ENCODE measurements at regions not wholly inside any gene's neighbourhood (a gene's known extent, or its start where the extent isn't known, plus 50 kb on each side); places are given as distances from the start of the nearest gene placed in this dataset.

DNA sequence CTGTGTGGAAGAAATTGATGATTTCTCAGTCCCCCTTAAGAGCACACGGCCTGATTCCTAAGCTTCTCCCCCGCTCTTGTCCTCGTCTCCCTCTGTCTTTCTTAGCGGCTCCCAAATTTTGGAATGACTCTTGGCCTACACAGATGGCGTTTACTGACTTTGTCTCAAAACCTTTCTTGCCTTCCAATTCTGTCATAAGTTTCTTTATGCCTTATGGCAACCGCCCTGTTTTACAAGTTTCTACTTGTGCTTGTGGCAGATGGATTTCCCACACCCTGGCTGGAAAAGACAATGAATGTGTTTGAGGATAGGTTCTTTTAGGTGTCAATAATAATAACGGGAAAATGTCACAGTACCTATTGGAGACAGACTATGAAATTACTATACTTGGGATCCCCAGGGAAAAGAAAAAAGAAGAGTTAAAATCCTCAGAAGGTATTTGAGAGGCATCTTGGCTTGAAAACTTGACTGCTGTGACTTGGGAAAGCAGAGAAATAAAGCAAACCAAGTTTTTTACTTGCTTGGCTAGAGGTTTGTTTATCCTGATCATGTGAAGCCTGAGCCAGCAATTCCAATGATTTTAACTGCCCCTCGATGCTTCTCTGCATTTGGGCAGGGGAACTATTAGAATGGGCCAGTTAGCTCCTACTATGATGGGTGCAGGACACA is 276.4 kb downstream of the HRH4 start:
- DNase-seq: no peak

DNA sequence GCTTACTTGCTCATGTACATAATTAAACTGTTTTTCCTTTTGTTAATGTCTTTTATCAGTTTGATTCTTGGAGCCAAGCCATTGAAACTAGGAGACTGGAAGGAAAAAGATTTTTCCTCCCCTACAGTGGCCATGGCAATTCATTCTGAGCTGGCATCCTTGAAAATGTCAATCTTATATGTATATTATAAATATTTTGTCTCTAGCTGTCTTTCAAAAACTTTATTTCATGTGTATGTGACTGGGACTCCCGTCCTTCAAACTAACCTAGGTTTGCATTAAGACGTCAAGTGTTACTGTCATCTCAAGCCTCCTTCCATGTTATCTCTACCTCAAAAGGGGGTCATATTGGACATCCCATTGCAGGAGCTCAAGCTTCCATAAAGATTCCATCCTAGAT is 280.4 kb downstream of the HRH4 start:
- no peak for DNase-seq

DNA sequence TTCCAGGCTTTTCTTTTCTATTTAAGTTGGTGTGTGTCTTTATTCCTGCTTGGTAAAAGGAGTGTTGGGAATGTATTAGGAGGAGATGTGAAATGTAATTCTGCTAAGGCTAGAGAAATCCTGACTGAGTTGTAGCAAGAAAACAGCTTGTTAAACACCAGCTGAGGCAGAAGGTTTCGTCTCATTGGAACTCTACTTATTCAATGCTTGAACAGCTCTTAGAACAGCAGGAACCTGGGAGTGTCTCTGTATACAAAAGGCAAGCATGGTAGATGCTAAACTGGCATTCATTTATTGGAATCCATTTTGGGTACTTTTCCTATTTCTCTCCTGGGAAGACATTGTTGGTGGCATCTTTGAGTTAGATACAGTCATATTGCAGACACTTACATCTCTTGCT is 280.9 kb downstream of the HRH4 start:
- DNase-seq: no peak

DNA sequence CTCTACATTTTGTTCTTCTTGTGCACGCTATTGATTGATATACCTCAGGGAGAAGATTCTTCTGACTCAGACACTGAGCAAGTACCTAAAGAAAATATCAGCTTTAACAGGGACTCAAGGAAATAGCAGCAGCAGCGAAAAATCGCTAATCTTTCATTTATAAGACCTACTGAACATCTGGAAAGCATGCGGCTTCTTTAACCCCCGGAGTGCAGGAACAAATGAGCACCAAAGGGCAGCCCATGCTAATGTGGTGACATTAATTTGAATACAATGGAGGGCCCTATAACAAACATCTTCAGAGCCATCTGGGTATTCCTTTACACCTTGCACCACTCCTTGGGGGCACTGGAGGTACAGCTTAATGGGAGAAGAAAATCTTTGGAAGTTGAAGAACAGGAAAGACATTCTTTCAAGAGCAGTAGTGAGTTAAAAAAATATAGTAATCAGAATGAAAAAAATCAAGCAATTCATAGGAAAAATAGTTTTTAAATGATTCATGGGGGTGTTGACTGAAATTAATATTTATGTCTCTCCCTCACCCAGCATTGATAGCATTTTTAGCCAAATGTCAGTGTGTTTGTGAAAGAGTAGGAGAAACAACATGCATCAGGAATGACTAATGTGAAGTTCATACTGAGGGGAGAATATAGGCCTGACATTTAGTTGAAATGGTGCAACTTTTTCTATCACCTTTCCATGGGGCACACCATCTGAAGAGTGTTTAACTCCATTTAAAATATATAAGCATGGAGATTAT is 281.7 kb downstream of the HRH4 start:
- DNase-seq: no peak

DNA sequence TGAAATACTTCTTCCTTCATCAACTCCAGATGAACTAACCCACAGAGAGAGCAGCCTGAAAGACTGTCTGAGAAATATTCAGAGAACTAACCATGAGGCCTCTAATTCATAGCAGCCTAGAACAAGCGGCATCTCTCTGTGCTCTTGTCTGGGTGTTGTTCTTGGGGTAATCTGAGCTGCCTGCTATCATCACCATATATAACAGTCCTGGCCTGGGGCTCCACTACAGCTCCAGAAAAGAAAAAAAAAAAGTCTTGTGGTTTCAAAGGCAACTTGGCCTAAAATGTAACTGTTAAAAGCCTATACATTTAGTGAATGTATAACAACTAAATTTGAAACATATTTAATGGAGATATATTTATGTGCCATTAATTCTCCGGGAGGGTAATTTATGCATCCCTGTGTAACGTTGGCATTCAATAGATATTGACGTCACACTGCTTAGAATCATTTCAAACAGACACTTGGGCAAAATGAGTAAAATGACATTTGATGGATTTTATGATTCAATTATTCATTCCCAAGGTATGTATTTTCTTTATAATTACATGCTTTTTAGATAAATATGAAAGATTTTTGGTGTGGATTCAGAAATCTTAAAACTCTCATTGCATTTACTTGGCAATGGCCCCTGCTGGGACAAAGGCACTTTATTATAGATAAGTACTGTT is 294.3 kb downstream of the HRH4 start:
- DNase-seq: no peak

DNA sequence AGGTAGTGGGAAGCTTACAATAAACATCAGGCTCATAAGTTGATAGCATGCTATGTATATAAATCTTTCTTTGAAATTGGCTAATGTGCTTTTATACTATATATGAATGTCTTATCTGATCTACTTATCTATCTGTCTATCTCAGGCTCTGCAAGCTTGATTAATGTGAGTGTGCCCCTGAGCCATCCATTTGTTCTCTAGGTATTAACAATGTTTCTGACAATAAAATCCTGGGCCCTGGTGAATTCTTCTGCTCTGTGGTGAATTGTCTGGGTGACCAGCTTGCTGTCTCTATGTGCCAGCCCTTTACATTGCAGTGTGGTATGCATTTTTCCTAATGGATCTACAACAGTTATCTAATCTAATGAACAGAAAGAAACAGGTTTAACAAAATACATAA is 295.9 kb downstream of the HRH4 start:
- no peak for DNase-seq

DNA sequence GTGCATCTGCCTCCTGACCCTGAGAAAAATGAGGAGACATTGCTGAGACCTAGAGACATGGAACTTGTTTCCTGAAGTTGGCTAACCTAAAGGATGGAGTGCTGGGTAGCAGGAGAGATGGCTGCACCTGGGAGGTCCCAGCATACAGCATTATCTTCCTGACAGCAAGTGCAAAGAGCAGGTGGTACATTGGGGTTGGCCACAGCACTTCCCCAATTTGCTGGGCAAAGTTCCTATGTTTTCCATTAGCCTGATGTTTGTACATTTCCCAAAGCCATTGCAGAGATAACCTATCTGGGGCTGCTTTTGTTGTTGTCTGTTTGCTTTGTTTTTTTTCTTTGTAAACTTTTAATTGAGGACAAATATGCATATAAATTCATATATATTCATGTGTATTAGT is 296.7 kb downstream of the HRH4 start:
- DNase-seq: no peak

DNA sequence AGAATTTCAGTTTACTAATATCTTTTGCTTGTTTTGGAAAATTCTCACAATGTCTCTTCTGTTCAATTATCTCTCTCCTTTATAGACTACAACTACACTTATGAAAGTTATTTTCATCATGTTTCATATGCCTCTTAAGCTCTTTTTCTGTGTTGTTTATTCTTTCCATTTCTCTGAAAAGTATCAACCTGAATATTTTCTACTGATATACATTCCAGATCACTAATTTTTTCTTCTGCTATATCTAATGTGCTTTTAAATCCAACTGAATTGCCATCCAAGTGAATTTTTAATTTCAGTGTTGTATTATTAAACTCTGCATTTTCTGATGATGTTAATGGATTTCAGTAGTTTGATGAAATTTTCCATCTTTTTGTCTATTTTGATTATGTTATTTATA is 301.3 kb downstream of the HRH4 start:
- no peak for DNase-seq

DNA sequence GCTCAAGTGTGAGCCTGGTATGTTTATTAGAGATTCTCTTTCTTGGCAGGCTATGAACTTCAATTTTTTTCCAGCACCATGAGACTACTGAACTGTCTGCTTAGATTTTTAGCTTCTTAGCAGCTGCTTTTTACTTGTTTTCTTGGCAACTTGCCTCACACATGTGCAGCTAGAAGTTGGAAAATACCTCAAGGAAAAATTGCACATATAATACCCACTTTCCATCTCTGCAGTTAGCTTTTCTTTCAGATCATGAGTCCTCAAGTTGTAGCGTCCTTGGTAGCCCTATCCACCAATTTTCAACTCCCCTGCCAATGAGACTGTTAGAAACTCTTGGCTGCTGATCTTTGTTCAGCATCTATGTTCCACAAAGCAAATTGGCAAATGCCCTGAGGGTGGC is 302.1 kb downstream of the HRH4 start:
- no peak for DNase-seq

DNA sequence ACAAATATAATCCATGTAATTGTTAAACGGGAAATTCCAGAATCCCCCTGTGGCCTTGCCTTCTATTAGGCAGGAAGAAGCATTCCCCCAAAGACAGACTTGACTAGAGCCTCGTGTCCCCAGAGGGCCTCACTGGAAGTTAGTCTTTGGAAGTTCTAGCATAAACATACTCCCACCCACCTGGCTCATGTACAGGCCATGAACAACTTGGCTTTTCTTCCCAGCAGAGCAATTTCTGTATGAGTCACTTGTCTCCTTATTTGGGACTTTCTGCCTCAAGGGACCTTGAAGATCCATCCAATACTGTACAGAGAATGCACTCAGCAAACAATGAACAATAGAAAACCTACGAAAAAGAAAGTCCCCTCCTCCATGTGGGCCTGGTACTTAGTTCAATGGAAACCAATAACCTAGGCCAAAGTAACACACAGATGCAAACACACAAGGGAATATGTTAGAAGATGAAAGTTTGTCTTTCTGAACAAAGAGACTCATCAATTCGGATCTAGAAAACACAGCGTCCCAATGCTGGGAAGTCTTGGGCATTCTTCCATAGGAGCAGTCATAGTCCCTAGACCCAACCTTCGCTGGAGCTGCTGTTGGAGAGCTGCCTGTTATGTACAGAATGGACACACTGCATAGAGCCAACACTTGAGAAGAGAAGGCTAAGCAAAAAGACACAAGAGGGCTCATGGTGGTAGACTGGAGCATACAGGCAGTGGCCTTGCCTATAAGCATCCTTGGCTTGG is 303.5 kb downstream of the HRH4 start:
- no peak for DNase-seq

DNA sequence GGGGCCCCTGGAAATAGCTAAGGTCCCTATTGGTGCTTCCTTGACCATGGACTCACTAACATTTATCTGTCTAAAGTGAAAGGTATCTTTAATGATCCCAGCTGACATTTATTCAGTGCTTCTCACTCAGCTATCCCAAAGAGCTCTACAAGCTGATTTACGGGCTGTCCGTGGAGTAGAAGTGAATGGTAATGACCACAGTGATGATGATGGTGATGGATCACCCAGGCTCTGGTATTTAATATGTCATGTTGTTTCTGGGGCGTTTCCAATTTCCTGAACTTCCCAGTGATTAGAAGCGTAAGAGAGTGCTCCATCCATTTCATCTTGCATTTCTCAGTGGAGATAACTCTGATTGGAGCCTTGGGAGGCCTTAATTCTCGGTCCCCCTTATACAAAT is 304.3 kb downstream of the HRH4 start:
- no peak for DNase-seq

DNA sequence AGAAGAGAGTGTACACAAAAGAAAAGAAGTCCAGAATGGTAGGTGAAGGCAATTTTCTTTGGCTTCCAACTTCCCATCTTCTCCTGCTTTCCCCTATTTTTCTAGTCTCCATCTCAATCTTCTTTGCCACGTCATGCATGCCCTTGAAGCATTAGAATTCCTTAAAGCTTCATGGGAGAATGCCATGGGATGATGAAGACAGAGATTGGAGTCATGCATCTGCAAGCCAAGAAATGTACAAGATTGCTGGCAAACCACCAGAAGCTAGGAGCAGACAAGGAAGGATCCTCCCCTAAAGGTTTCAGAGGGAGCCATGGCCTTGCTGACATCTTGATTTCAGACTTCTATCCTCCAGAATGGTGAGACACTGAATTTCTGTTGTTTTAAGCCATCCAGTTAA is 305.9 kb downstream of the HRH4 start:
- no peak for DNase-seq

DNA sequence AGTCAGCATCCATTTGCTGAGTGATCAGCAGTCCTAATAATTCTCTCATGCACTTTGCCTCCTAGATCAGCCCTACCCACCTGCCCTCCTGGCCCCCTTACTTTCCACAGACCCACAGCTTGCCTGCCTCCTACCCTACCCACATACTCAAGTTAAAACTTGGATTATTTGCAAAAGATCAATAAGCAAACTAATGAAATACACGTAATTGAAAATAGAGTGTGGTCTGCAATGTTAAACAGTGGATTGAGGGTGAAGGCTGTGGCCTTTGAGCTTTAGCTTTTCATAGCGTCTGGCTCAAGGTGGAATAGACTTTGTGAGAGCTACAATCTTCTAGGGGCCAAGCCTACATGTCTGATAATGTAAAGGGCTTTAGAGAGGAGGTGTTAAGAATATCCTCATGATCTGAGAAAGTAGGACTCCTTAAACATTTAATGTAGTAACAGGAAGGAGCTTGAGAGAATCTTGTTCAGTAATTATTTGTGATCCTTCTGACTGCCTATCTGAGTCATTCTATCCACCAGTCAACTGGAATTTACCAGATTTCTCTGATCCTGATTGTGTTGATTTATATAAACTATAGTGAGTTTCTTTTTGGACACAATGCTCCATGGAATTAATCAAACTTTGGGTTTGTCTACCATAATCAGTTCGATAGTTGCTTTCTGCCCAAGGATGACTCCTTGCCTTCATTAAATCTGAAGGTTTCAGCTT is 310.0 kb downstream of the HRH4 start:
- DNase-seq: no peak

DNA sequence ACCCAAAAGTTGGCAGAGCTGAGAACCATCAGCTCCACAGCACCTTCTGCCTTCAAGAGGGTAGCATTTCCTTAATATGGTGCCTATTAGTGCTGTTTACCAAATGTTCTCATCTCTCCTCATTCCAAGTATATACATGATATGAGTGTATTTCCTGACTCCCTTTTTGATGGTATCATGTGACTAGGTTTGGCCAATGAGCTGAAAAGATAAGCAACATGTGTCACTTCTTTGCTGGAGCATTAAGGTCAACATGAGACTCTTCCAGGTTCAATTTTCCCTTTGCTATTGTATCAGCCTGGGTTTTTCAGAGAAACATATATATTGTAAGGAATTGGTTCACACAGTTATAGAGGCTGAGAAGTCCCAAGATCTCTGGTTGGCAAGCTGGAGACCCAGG is 310.9 kb downstream of the HRH4 start:
- no peak for DNase-seq

DNA sequence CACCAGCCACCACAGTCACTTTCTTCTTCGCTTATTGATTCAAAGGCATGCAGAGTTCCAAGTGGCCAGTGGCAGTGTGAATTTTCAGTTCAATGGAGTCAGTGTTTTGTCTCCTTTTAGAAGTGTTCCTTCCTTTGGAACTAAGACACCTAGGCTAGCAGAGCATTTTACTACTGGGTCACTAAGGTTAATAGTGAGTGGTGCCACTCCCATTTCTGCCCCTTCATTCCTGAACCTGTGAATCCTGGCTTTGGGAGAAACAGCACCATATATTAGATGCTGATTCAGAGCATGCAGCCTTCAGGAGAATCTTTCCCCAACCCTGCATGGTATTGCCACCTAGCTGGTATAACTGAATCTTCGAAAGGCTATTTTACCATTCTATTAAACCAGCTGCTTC is 312.7 kb downstream of the HRH4 start:
- DNase-seq: no peak

DNA sequence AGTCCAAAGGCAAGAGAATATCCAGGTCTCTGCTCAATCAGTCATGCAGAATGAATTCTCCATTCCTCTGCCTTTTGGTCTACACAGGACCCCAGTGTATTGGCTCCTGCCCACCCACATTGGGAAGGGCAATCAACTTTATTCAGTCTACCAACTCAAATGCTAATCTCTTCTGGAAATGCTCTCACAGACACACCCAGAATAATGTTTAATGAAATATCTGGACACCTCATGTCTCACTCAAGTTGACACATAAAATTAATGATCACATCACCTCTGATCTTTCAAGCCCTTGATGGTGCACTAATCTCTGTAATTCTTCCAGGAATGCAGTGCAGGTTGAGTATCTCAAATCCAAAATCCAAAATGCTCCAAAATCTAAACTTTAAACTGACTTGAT is 315.6 kb downstream of the HRH4 start:
- no peak for DNase-seq

DNA sequence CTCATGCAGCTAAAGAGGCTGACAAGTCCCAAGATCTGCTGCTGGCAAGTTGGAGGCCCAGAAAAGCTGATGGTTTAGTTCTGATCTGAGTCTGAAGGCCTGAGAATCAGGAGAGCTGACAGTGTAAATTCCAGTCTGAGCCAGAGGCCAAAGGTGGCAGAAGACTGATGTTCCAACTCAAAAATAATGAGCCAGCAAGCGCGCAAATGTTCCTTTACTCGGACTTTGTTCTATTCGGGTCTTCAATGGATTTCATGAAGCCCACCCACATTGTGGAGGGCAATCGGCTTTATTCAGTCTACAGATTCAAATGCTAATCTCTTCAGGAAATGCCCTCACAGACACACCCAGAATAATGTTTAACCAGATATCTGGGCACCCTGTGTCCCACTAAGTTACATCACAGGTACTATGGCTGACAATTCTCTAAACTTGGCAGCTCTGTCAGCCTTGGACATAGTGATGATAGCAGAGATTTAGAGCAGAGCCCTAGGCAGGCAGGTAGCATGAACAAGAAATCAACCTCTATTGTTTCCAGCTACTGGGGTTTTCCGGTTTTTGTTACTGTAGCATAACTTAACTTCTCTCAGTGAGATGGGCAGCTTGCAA is 318.5 kb downstream of the HRH4 start:
- DNase-seq: no peak

DNA sequence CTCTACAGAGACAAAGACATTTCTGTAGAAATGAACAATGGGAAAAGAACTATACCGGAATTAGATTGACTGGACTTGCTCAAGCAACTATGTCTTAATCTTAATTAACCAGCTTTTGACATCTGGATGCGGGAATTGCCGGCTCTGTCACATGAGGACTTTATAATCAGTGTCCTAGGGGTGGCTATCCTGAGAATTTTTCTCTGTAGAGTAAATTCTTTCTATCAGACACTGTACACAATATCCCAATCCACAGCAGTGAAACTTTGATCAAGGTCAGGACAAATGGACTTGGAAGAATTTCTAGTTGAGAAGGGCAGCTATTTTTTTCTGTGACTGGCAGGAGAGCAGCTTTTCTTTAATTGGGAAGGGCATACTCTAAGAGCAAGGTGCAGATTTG is 322.1 kb downstream of the HRH4 start:
- DNase-seq: no peak

DNA sequence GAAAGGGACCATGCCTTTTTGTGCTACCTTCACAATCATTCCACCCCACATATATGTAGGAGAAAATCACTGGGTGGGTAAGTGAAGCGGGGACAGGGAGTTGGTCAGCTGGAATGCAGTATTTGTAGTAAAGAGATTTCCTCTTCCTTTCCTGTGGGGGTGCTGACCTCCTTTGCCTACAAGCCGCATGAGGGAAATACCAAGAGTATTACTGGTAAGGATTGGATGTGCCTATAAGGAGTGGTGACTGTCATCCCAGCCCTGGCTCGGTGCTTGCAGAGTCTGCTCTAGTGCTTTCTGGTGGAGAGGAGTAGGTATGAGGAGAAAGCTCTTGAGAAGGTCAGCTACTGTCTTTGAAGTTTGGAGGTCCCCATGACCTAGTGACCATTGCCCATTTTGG is 324.6 kb downstream of the HRH4 start:
- DNase-seq: peak; percentile 2

DNA sequence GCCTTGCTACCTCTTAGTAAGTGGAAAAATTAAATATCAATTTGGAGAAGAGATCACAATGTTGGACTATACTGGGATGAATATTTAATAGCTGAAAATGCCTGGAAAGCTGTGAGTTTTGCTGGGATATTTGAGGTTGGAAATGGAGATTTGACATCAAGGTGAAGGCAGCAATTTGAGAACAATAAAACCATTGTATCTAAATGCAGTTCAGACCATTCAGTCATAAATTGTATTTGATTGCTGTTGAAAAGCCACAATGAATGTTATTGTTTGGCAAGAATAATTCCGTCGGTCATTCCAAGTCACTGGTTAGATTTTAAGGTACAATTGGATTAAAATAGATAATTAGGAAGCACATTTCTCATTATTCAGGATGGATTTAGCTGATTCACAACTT is 325.6 kb downstream of the HRH4 start:
- DNase-seq: no peak

DNA sequence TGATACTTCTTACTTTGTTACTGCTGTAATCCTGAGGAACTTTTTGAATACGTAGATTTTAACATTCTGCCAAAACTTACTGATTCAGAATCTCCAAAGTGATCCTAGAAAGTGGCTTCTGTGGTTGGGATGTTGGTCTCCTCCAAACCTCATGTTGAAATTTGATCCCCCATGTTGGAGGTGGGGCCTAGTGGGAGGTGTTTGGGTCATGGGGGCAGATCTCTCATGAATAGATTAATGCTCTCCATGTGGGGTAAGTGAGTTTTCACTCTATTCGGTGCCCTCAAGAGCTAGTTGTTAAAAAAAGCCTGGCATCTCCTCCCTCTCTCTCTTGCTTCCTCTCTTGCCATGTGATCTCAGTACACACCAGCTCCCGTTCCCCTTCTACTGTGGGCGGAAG is 329.9 kb downstream of the HRH4 start:
- no peak for DNase-seq
